ENCODE measurements at regions not wholly inside any gene's neighbourhood (a gene's known extent, or its start where the extent isn't known, plus 50 kb on each side); places are given as distances from the start of the nearest gene placed in this dataset.

- TF ChIP-seq CTCF (conservative IDR thresholded peaks at IDR 0.05; ENCODE audit: low read depth in 2 of 2) (no peak), EZH2phosphoT487 (IDR thresholded peaks at IDR 0.05; ENCODE audit: unreplicated experiment) (no peak), JUNB (IDR thresholded peaks at IDR 0.05; ENCODE audit: unreplicated experiment) (no peak), EZH2 (IDR thresholded peaks at IDR 0.05; ENCODE audit: low read depth, unreplicated experiment) (no peak), STAT1 (IDR thresholded peaks at IDR 0.05; ENCODE audit: unreplicated experiment) (no peak), REST (IDR thresholded peaks at IDR 0.05; ENCODE audit: unreplicated experiment) (no peak), ETS1 (IDR thresholded peaks at IDR 0.05) (no peak)
These were observed 156.8 kb downstream of the TMEM200C start for GRCh38 chr18:5738526-5738925.
